ENCODE measurements at regions not wholly inside any gene's neighbourhood (a gene's known extent, or its start where the extent isn't known, plus 50 kb on each side); places are given as distances from the start of the nearest gene placed in this dataset.

- no peak for TF ChIP-seq HMGXB4 (CRISPR knock-in tag; IDR thresholded peaks at IDR 0.05)
- TF ChIP-seq ZNF396 (CRISPR knock-in tag; IDR thresholded peaks at IDR 0.05; ENCODE audit: borderline replicate concordance) = no peak
- TF ChIP-seq ZBTB21 (CRISPR knock-in tag; IDR thresholded peaks at IDR 0.05; ENCODE audit: borderline replicate concordance) = no peak
These were observed 177.3 kb upstream of the ST6GAL2 start (continued) for GRCh38 chr2:107063228-107063627.

- no peaks in the 10 kb centered on the region; the same call in 1 of the 2 replicates for H3K27me3 Mint-ChIP-seq (ENCODE audit: low read depth)
- ChIA-PET POLR2A (no interaction called here), CTCF (no interaction called here)
- H3K9me3 Mint-ChIP-seq = no peaks in the 10 kb centered on the region
- no peaks in the 10 kb centered on the region for H3K36me3 Mint-ChIP-seq
- no peak overlapping the region for H3K4me3 Mint-ChIP-seq
- no peak overlapping the region for H3K27ac Mint-ChIP-seq
- no peak for TF ChIP-seq TP53 (CRISPR knock-in tag; IDR thresholded peaks at IDR 0.05)
- TF ChIP-seq CREB1 (CRISPR knock-in tag; IDR thresholded peaks at IDR 0.05) = no peak
- TF ChIP-seq ELF4 (CRISPR knock-in tag; IDR thresholded peaks at IDR 0.05; ENCODE audit: low read depth) = no peak
- no peak for TF ChIP-seq STAT6 (CRISPR knock-in tag; conservative IDR thresholded peaks at IDR 0.05; ENCODE audit: low read depth)
- TF ChIP-seq AR (CRISPR knock-in tag; IDR thresholded peaks at IDR 0.05) = no peak
- no peak for TF ChIP-seq ATF6 (CRISPR knock-in tag; IDR thresholded peaks at IDR 0.05)
- ATAC-seq = no peak
- H3K4me1 Mint-ChIP-seq = peaks cover 46% of the 10 kb centered on the region
- DNase-seq (ENCODE audit: low spot score) = no peak
These were observed 178.8 kb upstream of the ST6GAL2 start for GRCh38 chr2:107064750-107065149.

- Mint-ChIP-seq H3K27me3 (ENCODE audit: low read depth) (no peaks in the 10 kb centered on the region; the same call in 1 of the 2 replicates), H3K27ac (no peak overlapping the region), H3K4me1 (peaks cover 24% of the 10 kb centered on the region), H3K36me3 (no peaks in the 10 kb centered on the region), H3K4me3 (no peak overlapping the region), H3K9me3 (no peaks in the 10 kb centered on the region)
- POLR2A ChIA-PET = no interaction called here
- ATAC-seq = no peak
- no peak for DNase-seq (ENCODE audit: low spot score)
- CTCF ChIA-PET = interaction anchor here (1.1 kb wide), 1 partner anchor 181 kb away, joined by 3 read pairs; no protein-coding TSS in a partner anchor
- TF ChIP-seq E2F5 (CRISPR knock-in tag; IDR thresholded peaks at IDR 0.05) (no peak), ATF1 (CRISPR knock-in tag; IDR thresholded peaks at IDR 0.05) (no peak), ZNF512 (CRISPR knock-in tag; IDR thresholded peaks at IDR 0.05; ENCODE audit: borderline replicate concordance) (no peak), MXD4 (CRISPR knock-in tag; IDR thresholded peaks at IDR 0.05; ENCODE audit: borderline replicate concordance) (no peak), GTF2I (CRISPR knock-in tag; conservative IDR thresholded peaks at IDR 0.05) (no peak), TCF7 (CRISPR knock-in tag; IDR thresholded peaks at IDR 0.05; ENCODE audit: low read depth) (no peak), ZNF317 (CRISPR knock-in tag; IDR thresholded peaks at IDR 0.05; ENCODE audit: borderline replicate concordance, low read depth) (no peak), USF1 (CRISPR knock-in tag; IDR thresholded peaks at IDR 0.05) (no peak), ETV6 (CRISPR knock-in tag; IDR thresholded peaks at IDR 0.05) (no peak), ATF3 (CRISPR knock-in tag; conservative IDR thresholded peaks at IDR 0.05) (no peak)
These were observed 182.3 kb upstream of the ST6GAL2 start for GRCh38 chr2:107068069-107068916.
